ENCODE measurements at regions not wholly inside any gene's neighbourhood (a gene's known extent, or its start where the extent isn't known, plus 50 kb on each side); places are given as distances from the start of the nearest gene placed in this dataset.

GRCh38 chr5:44252545-44252944, 136.7 kb downstream of the FGF10 start:
- no peaks in the 10 kb centered on the region for H3K27me3 ChIP-seq (ENCODE audit: low read length)
- no peak overlapping the region for H3K4me3 ChIP-seq (ENCODE audit: insufficient read depth, low read length, poor library complexity, severe bottlenecking)
- no peaks in the 10 kb centered on the region for H3K36me3 ChIP-seq (ENCODE audit: low read length)
- H3K9me3 ChIP-seq (ENCODE audit: insufficient read depth, low read length) = no peaks in the 10 kb centered on the region
- H4K20me1 ChIP-seq (ENCODE audit: low read depth, low read length) = no peaks in the 10 kb centered on the region
- no peak overlapping the region for H3K27ac ChIP-seq (ENCODE audit: low read depth, low read length)
- no peaks in the 10 kb centered on the region for H3K79me2 ChIP-seq (ENCODE audit: insufficient read depth, low read length)
- H3F3A ChIP-seq (ENCODE audit: insufficient read depth) = no peaks in the 10 kb centered on the region
- no peaks in the 10 kb centered on the region for H3K9me2 ChIP-seq (replicated peaks; ENCODE audit: insufficient read depth, low read length)
- H3K9ac ChIP-seq (ENCODE audit: low read length) = no peak overlapping the region
- no peak overlapping the region for H2AFZ ChIP-seq (ENCODE audit: low read depth, low read length, severe bottlenecking)
- H3K4me2 ChIP-seq (ENCODE audit: low read depth, low read length, poor library complexity, severe bottlenecking) = no peak overlapping the region
- TF ChIP-seq CTCF (IDR thresholded peaks at IDR 0.05; ENCODE audit: insufficient read depth, low read length, poor library complexity, severe bottlenecking) (no peak), EZH2phosphoT487 (conservative IDR thresholded peaks at IDR 0.05; ENCODE audit: low read length) (no peak)

GRCh38 chr5:44246986-44247385, 142.2 kb downstream of the FGF10 start:
- TF ChIP-seq CTCF (IDR thresholded peaks at IDR 0.05; ENCODE audit: insufficient read depth, low read length, poor library complexity, severe bottlenecking) = no peak
- TF ChIP-seq EZH2phosphoT487 (conservative IDR thresholded peaks at IDR 0.05; ENCODE audit: low read length) = no peak
- H4K20me1 ChIP-seq (ENCODE audit: low read depth, low read length) = no peaks in the 10 kb centered on the region
- H2AFZ ChIP-seq (ENCODE audit: low read depth, low read length, severe bottlenecking) = no peak overlapping the region
- no peaks in the 10 kb centered on the region for H3K9me2 ChIP-seq (replicated peaks; ENCODE audit: insufficient read depth, low read length)
- no peaks in the 10 kb centered on the region for H3K36me3 ChIP-seq (ENCODE audit: low read length)
- H3K4me2 ChIP-seq (ENCODE audit: low read depth, low read length, poor library complexity, severe bottlenecking) = no peak overlapping the region
- H3F3A ChIP-seq (ENCODE audit: insufficient read depth) = no peaks in the 10 kb centered on the region
- no peaks in the 10 kb centered on the region for H3K27me3 ChIP-seq (ENCODE audit: low read length)
- no peak overlapping the region for H3K27ac ChIP-seq (ENCODE audit: low read depth, low read length)
- no peaks in the 10 kb centered on the region for H3K79me2 ChIP-seq (ENCODE audit: insufficient read depth, low read length)
- H3K9ac ChIP-seq (ENCODE audit: low read length) = no peak overlapping the region
- H3K4me3 ChIP-seq (ENCODE audit: insufficient read depth, low read length, poor library complexity, severe bottlenecking) = no peak overlapping the region
- H3K9me3 ChIP-seq (ENCODE audit: insufficient read depth, low read length) = no peaks in the 10 kb centered on the region

- Histone ChIP-seq H3K9me2 (replicated peaks; ENCODE audit: insufficient read depth, low read length) (no peaks in the 10 kb centered on the region), H3K27me3 (ENCODE audit: low read length) (no peaks in the 10 kb centered on the region), H3K9ac (ENCODE audit: low read length) (no peak overlapping the region), H3K4me2 (ENCODE audit: low read depth, low read length, poor library complexity, severe bottlenecking) (no peak overlapping the region), H3K79me2 (ENCODE audit: insufficient read depth, low read length) (no peaks in the 10 kb centered on the region), H3K9me3 (ENCODE audit: insufficient read depth, low read length) (no peaks in the 10 kb centered on the region), H2AFZ (ENCODE audit: low read depth, low read length, severe bottlenecking) (no peak overlapping the region), H4K20me1 (ENCODE audit: low read depth, low read length) (no peaks in the 10 kb centered on the region), H3K36me3 (ENCODE audit: low read length) (no peaks in the 10 kb centered on the region), H3K4me3 (ENCODE audit: insufficient read depth, low read length, poor library complexity, severe bottlenecking) (no peak overlapping the region), H3K27ac (ENCODE audit: low read depth, low read length) (no peak overlapping the region), H3F3A (ENCODE audit: insufficient read depth) (no peaks in the 10 kb centered on the region)
- TF ChIP-seq EZH2phosphoT487 (conservative IDR thresholded peaks at IDR 0.05; ENCODE audit: low read length) (no peak), CTCF (IDR thresholded peaks at IDR 0.05; ENCODE audit: insufficient read depth, low read length, poor library complexity, severe bottlenecking) (no peak)
Observed at GRCh38 chr5:44245935-44246334, 143.3 kb downstream of the FGF10 start.

Data from SU-DHL-6 (cell line).